GM21825 (cell line): ENCODE measurements at regions not wholly inside any gene's neighbourhood (a gene's known extent, or its start where the extent isn't known, plus 50 kb on each side); places are given as distances from the start of the nearest gene placed in this dataset.
"Not testable (repeated sequence)": the region's sequence is repeated elsewhere in the genome, so short reads cannot be mapped to it uniquely, and the experiment has no call there.

Experiments used
- ATAC-seq: cut with Tn5 transposase; IDR thresholded peaks from one replicate; pipeline ENCODE4 v1.9.1; 2021; ENCODE audit warnings: mild to moderate bottlenecking, moderate library complexity; ENCODE audit not compliant: unreplicated experiment

DNA sequence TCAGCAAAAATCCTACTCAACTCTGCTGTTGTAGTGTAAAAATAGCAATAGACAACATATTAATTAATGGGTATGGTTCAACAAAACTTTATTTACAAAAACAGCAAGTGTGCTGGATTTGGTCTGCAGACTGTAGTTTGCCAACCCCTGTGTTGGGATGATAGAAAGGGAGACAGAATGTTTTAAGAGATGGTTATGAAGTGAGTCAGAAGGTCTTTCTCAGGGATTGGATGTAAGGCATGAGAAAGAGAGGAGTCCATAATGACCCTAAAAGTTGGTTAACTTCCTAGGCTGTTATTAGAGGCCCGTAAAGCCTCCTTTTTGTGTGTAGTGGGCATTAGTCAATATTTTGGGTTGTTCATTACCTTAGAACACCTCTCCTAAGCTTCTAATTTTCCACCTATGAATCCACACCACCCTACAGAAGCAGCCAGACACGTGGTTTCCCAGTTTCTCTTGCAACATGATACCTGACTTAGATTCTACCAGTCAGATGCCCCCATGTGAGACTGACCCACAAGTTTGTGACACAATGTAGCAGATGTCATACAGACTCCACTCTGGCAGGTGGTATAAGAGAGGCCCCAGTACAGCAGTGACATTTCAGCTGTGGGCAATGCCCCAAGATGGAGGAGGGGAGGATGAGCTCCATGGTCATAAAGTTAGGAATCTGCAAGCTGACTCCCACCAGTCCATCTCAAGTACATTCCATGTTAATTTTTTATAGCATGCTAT is 1015.6 kb downstream of the KCNMA1 start:
- no peak for ATAC-seq

- ATAC-seq, result no peak
Observed at GRCh38 chr10:76618641-76619040, 1019.0 kb downstream of the KCNMA1 start.

- no peak for ATAC-seq
Observed at GRCh38 chr10:76618171-76618570, 1019.4 kb downstream of the KCNMA1 start.

GRCh38 chr10:76616666-76617065 is 1020.9 kb downstream of the KCNMA1 start:
- ATAC-seq, result not testable (repeated sequence)

GRCh38 chr10:76615049-76615448 is 1022.6 kb downstream of the KCNMA1 start:
- no peak for ATAC-seq
